Smooth muscle cell (in vitro differentiated cells): ENCODE measurements at regions not wholly inside any gene's neighbourhood (a gene's known extent, or its start where the extent isn't known, plus 50 kb on each side); places are given as distances from the start of the nearest gene placed in this dataset.

Source experiments
- DNase-seq: peaks from one replicate; lab custom pipeline; 2025; ENCODE audit not compliant: unreplicated experiment; lab: John Stamatoyannopoulos, UW
- H2AFZ ChIP-seq: fragments of 200-600 bp; sonication (generic); 2 replicates; pipeline ENCODE4 v1.6.0; 2016; ENCODE audit warnings: antibody characterized with exemption, low read depth, mild to moderate bottlenecking
- H3F3A ChIP-seq: fragments of 200-600 bp; sonication (generic); 2 replicates; pipeline ENCODE4 v1.6.0; 2017; ENCODE audit warnings: antibody characterized with exemption, low read depth
- H3K27ac ChIP-seq: fragments of 200-600 bp; sonication (generic); 2 replicates; pipeline ENCODE4 v1.5.1; 2016; ENCODE audit warnings: low read depth, mild to moderate bottlenecking
- H3K27me3 ChIP-seq: fragments of 200-600 bp; sonication (generic); 2 replicates; pipeline ENCODE4 v1.6.1; 2016; ENCODE audit warnings: low read depth, mild to moderate bottlenecking
- H3K36me3 ChIP-seq: fragments of 200-600 bp; sonication (generic); 2 replicates; pipeline ENCODE4 v1.5.1; 2016; ENCODE audit warnings: low read depth
- H3K4me1 ChIP-seq: fragments of 200-600 bp; sonication (generic); 2 replicates; pipeline ENCODE4 v1.5.1; 2016; ENCODE audit warnings: low read depth
- H3K4me2 ChIP-seq: fragments of 200-600 bp; sonication (generic); 2 replicates; pipeline ENCODE4 v1.6.0; 2016; ENCODE audit warnings: mild to moderate bottlenecking
- H3K4me3 ChIP-seq: fragments of 200-600 bp; sonication (generic); 2 replicates; pipeline ENCODE4 v1.5.1; 2016; ENCODE audit warnings: mild to moderate bottlenecking
- H3K79me2 ChIP-seq: fragments of 200-600 bp; sonication (generic); 2 replicates; pipeline ENCODE4 v1.6.0; 2016; ENCODE audit warnings: low read depth, mild to moderate bottlenecking
- H3K9ac ChIP-seq: fragments of 200-600 bp; sonication (generic); 2 replicates; pipeline ENCODE4 v1.6.0; 2016; ENCODE audit warnings: low read depth
- H3K9me3 ChIP-seq: fragments of 200-600 bp; sonication (generic); replicated peaks from 2 replicates; pipeline ENCODE4 v1.5.1; 2016; ENCODE audit warnings: low read depth
- H4K20me1 ChIP-seq: fragments of 200-600 bp; sonication (generic); 2 replicates; pipeline ENCODE4 v1.6.0; 2016; ENCODE audit warnings: low read depth
- WGBS: methylation state at CpG from one replicate; pipeline ENCODE4 v1.1.7; 2016; ENCODE audit warnings: low lambda C conversion rate; 5-methylcytosine and 5-hydroxymethylcytosine counted together
- TF ChIP-seq, protein P1 (sequence below): fragments of 200-600 bp; sonication (generic); IDR thresholded peaks from 2 replicates; pipeline ENCODE4 v1.5.1; 2017; ENCODE audit warnings: borderline replicate concordance, mild to moderate bottlenecking, antibody characterized with exemption; ENCODE audit not compliant: insufficient read depth, poor library complexity, severe bottlenecking

DNA sequence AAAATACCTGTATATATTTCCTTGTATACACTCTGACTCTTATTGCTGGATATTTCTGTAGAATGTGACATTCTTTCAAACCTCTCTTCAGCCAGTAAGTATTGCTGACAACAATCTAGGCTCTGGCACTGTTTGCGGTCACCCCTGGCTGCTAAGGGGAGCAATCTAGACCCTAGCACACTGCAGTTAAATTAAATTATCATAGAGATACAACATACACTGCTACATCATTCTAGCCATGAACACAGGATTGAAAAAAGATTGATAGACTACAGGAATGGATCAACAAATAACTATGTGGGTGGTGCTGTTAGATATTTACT lies 108.7 kb upstream of the MEIS2 start:
- Histone ChIP-seq H3F3A (no peaks in the 10 kb centered on the region), H3K79me2 (no peaks in the 10 kb centered on the region), H3K4me2 (no peak overlapping the region), H3K9me3 (no peaks in the 10 kb centered on the region), H3K9ac (no peak overlapping the region), H3K27ac (no peak overlapping the region), H4K20me1 (no peaks in the 10 kb centered on the region), H3K36me3 (no peaks in the 10 kb centered on the region), H3K4me1 (no peaks in the 10 kb centered on the region), H2AFZ (no peak overlapping the region), H3K27me3 (no peaks in the 10 kb centered on the region), H3K4me3 (no peak overlapping the region)
- WGBS = 98% methylated on average over 1 of the region's 1 CpG
- no peak for DNase-seq
- TF ChIP-seq, protein P1, sequence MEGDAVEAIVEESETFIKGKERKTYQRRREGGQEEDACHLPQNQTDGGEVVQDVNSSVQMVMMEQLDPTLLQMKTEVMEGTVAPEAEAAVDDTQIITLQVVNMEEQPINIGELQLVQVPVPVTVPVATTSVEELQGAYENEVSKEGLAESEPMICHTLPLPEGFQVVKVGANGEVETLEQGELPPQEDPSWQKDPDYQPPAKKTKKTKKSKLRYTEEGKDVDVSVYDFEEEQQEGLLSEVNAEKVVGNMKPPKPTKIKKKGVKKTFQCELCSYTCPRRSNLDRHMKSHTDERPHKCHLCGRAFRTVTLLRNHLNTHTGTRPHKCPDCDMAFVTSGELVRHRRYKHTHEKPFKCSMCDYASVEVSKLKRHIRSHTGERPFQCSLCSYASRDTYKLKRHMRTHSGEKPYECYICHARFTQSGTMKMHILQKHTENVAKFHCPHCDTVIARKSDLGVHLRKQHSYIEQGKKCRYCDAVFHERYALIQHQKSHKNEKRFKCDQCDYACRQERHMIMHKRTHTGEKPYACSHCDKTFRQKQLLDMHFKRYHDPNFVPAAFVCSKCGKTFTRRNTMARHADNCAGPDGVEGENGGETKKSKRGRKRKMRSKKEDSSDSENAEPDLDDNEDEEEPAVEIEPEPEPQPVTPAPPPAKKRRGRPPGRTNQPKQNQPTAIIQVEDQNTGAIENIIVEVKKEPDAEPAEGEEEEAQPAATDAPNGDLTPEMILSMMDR = no peak

GRCh38 chr15:37217567-37217966 lies 117.2 kb upstream of the MEIS2 start:
- Histone ChIP-seq H3K4me3 (no peak overlapping the region), H3K36me3 (no peaks in the 10 kb centered on the region), H3K9me3 (no peaks in the 10 kb centered on the region), H3K4me1 (no peaks in the 10 kb centered on the region), H3K4me2 (no peak overlapping the region), H4K20me1 (no peaks in the 10 kb centered on the region), H3K9ac (no peak overlapping the region), H3K79me2 (no peaks in the 10 kb centered on the region), H3F3A (no peaks in the 10 kb centered on the region), H3K27me3 (no peaks in the 10 kb centered on the region), H2AFZ (no peak overlapping the region), H3K27ac (no peak overlapping the region)
- TF ChIP-seq, protein P1 = no peak
- WGBS = 87% methylated on average over 1 of the region's 1 CpG
- no peak for DNase-seq

GRCh38 chr15:37218351-37218916 lies 118.1 kb upstream of the MEIS2 start:
- H2AFZ ChIP-seq = no peak overlapping the region
- no peaks in the 10 kb centered on the region for H3K9me3 ChIP-seq
- no peaks in the 10 kb centered on the region for H3F3A ChIP-seq
- no peaks in the 10 kb centered on the region for H3K27me3 ChIP-seq
- no peaks in the 10 kb centered on the region for H4K20me1 ChIP-seq
- no peak overlapping the region for H3K27ac ChIP-seq
- no peaks in the 10 kb centered on the region for H3K79me2 ChIP-seq
- H3K9ac ChIP-seq = no peak overlapping the region
- WGBS = 85% methylated on average over 4 of the region's 4 CpGs
- no peak for DNase-seq
- TF ChIP-seq, protein P1 = no peak
- H3K4me3 ChIP-seq = no peak overlapping the region
- no peak overlapping the region for H3K4me2 ChIP-seq
- H3K4me1 ChIP-seq = no peaks in the 10 kb centered on the region
- H3K36me3 ChIP-seq = no peaks in the 10 kb centered on the region

GRCh38 chr15:37219211-37219701 lies 118.9 kb upstream of the MEIS2 start:
- Histone ChIP-seq H3K4me2 (no peak overlapping the region), H3F3A (no peaks in the 10 kb centered on the region), H3K4me3 (no peak overlapping the region), H3K9me3 (no peaks in the 10 kb centered on the region), H2AFZ (no peak overlapping the region), H3K27me3 (no peaks in the 10 kb centered on the region), H3K4me1 (no peaks in the 10 kb centered on the region), H3K27ac (no peak overlapping the region), H3K36me3 (no peaks in the 10 kb centered on the region), H4K20me1 (no peaks in the 10 kb centered on the region), H3K9ac (no peak overlapping the region), H3K79me2 (no peaks in the 10 kb centered on the region)
- TF ChIP-seq, protein P1 = no peak
- no peak for DNase-seq
- 92% methylated on average over 2 of the region's 2 CpGs for WGBS
